ENCODE measurements at regions not wholly inside any gene's neighbourhood (a gene's known extent, or its start where the extent isn't known, plus 50 kb on each side); places are given as distances from the start of the nearest gene placed in this dataset.

GRCh38 chr15:91521548-91521947 lies 332.0 kb upstream of the SLCO3A1 start:
- peak; percentile 12 for DNase-seq
- H4K20me1 ChIP-seq (ENCODE audit: insufficient read depth) = no peaks in the 10 kb centered on the region
- H3K27ac ChIP-seq = peak overlapping the region; percentile 67
- H3K4me3 ChIP-seq = no peak overlapping the region
- no peaks in the 10 kb centered on the region for H3K9me3 ChIP-seq (ENCODE audit: low read depth)
- no peaks in the 10 kb centered on the region for H3K79me2 ChIP-seq (ENCODE audit: insufficient read depth)
- TF ChIP-seq EZH2phosphoT487 (IDR thresholded peaks at IDR 0.05; ENCODE audit: insufficient read depth, low read depth) = no peak
- no peak for TF ChIP-seq EZH2 (IDR thresholded peaks at IDR 0.05; ENCODE audit: insufficient read depth, poor library complexity, severe bottlenecking)
- peak overlapping the region; percentile 40; the same call in 1 of the 2 replicates for H3K9ac ChIP-seq
- H2AFZ ChIP-seq = no peak overlapping the region
- peaks cover 23% of the 10 kb centered on the region for H3F3A ChIP-seq (ENCODE audit: insufficient read depth)
- 51 to 52% methylated on average over 9 of the region's 9 CpGs for WGBS, 2 experiments (ENCODE audit: low coverage in 1 of 2, low lambda C conversion rate in 2 of 2, missing lambda C conversion rate in 2 of 2)
- H3K9me2 ChIP-seq (ENCODE audit: insufficient read depth) = no peaks in the 10 kb centered on the region
- H3K4me1 ChIP-seq (ENCODE audit: insufficient read depth) = peaks cover 39% of the 10 kb centered on the region
- peak overlapping the region; percentile 51 for H3K4me2 ChIP-seq (ENCODE audit: unreplicated experiment)
- H3K27me3 ChIP-seq (replicated peaks; ENCODE audit: insufficient read depth) = peaks cover 4% of the 10 kb centered on the region; the same call in 1 of the 2 replicates
- no peaks in the 10 kb centered on the region for H3K36me3 ChIP-seq (ENCODE audit: low read depth)
- in situ Hi-C loops (cut with MboI) = no loop called here

GRCh38 chr15:91521996-91522395 lies 331.5 kb upstream of the SLCO3A1 start:
- 4 to 5% methylated on average over 2 of the region's 2 CpGs for WGBS, 2 experiments (ENCODE audit: low coverage in 1 of 2, low lambda C conversion rate in 2 of 2, missing lambda C conversion rate in 2 of 2)
- no peaks in the 10 kb centered on the region for H3K79me2 ChIP-seq (ENCODE audit: insufficient read depth)
- DNase-seq = peak; percentile 85
- no peak overlapping the region for H2AFZ ChIP-seq
- peaks cover 7% of the 10 kb centered on the region; the same call in 1 of the 2 replicates for H3K27me3 ChIP-seq (replicated peaks; ENCODE audit: insufficient read depth)
- peak overlapping the region; percentile 51 for H3K4me2 ChIP-seq (ENCODE audit: unreplicated experiment)
- H3K27ac ChIP-seq = peak overlapping the region; percentile 67
- peak; percentile 99 for TF ChIP-seq EZH2phosphoT487 (IDR thresholded peaks at IDR 0.05; ENCODE audit: insufficient read depth, low read depth)
- no peak for TF ChIP-seq EZH2 (IDR thresholded peaks at IDR 0.05; ENCODE audit: insufficient read depth, poor library complexity, severe bottlenecking)
- H4K20me1 ChIP-seq (ENCODE audit: insufficient read depth) = no peaks in the 10 kb centered on the region
- peak overlapping the region; percentile 23; the same call in 1 of the 2 replicates for H3K4me3 ChIP-seq
- peaks cover 38% of the 10 kb centered on the region for H3K4me1 ChIP-seq (ENCODE audit: insufficient read depth)
- H3K9me3 ChIP-seq (ENCODE audit: low read depth) = no peaks in the 10 kb centered on the region
- H3K9me2 ChIP-seq (ENCODE audit: insufficient read depth) = no peaks in the 10 kb centered on the region
- in situ Hi-C loops (cut with MboI) = no loop called here
- no peaks in the 10 kb centered on the region for H3K36me3 ChIP-seq (ENCODE audit: low read depth)
- H3F3A ChIP-seq (ENCODE audit: insufficient read depth) = peaks cover 23% of the 10 kb centered on the region
- peak overlapping the region; percentile 40 for H3K9ac ChIP-seq

DNA sequence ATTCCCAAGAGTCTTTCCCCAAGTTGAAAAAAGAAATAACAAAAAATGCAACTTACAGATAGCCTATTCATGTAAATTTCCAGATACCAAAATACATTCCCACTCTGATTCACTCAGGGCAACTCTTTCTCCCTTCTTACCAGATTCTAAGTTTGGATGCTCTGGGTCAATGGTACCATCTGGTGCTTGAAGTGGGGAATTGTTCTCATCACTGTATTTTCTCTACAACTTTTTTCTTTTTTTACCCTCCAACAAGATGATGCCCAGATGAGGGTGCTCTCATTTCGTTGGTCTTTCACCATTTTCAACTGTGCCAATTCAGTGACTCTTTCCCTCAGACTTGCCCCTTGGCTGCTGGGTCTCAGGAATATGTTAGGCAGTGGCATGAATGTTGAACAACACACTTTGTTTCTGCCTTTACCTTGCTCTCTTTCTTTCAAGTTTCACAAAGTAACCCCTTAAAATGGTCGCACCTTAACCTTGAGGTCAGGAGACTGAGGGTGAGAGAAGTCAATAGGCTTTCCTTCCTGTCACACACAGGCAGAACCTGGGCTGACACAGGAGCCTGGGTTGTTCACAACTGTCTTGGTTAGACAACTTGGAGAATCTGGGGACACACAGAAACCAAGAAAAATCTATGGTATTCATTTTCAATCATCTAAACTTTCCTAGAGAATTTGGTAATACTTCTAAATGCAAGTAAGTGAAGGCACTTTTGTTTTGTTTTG lies 330.7 kb upstream of the SLCO3A1 start:
- H3F3A ChIP-seq (ENCODE audit: insufficient read depth) = peaks cover 23% of the 10 kb centered on the region
- H3K27ac ChIP-seq = peak overlapping the region; percentile 67
- peaks cover 31% of the 10 kb centered on the region for H3K4me1 ChIP-seq (ENCODE audit: insufficient read depth)
- H3K36me3 ChIP-seq (ENCODE audit: low read depth) = no peaks in the 10 kb centered on the region
- TF ChIP-seq EZH2phosphoT487 (IDR thresholded peaks at IDR 0.05; ENCODE audit: insufficient read depth, low read depth) = no peak
- no peak for TF ChIP-seq EZH2 (IDR thresholded peaks at IDR 0.05; ENCODE audit: insufficient read depth, poor library complexity, severe bottlenecking)
- DNase-seq = peak; percentile 79
- H4K20me1 ChIP-seq (ENCODE audit: insufficient read depth) = no peaks in the 10 kb centered on the region
- 51 to 54% methylated on average over 2 of the region's 2 CpGs for WGBS, 2 experiments (ENCODE audit: low coverage in 1 of 2, low lambda C conversion rate in 2 of 2, missing lambda C conversion rate in 2 of 2)
- H2AFZ ChIP-seq = no peak overlapping the region
- H3K27me3 ChIP-seq (replicated peaks; ENCODE audit: insufficient read depth) = peaks cover 12% of the 10 kb centered on the region
- H3K9me2 ChIP-seq (ENCODE audit: insufficient read depth) = no peaks in the 10 kb centered on the region
- peak overlapping the region; percentile 23; the same call in 1 of the 2 replicates for H3K4me3 ChIP-seq
- peak overlapping the region; percentile 43 for H3K4me2 ChIP-seq (ENCODE audit: unreplicated experiment)
- H3K79me2 ChIP-seq (ENCODE audit: insufficient read depth) = no peaks in the 10 kb centered on the region
- no peak overlapping the region; the same call in 1 of the 2 replicates for H3K9ac ChIP-seq
- H3K9me3 ChIP-seq (ENCODE audit: low read depth) = no peaks in the 10 kb centered on the region
- in situ Hi-C loops (cut with MboI) = no loop called here

GRCh38 chr15:91523596-91523995 lies 329.9 kb upstream of the SLCO3A1 start:
- in situ Hi-C loops (cut with MboI) = no loop called here
- H3K27ac ChIP-seq = no peak overlapping the region
- no peaks in the 10 kb centered on the region for H3K9me2 ChIP-seq (ENCODE audit: insufficient read depth)
- H3K9ac ChIP-seq = no peak overlapping the region
- no peak overlapping the region for H2AFZ ChIP-seq
- no peak for TF ChIP-seq EZH2 (IDR thresholded peaks at IDR 0.05; ENCODE audit: insufficient read depth, poor library complexity, severe bottlenecking)
- peaks cover 23% of the 10 kb centered on the region for H3F3A ChIP-seq (ENCODE audit: insufficient read depth)
- H3K4me1 ChIP-seq (ENCODE audit: insufficient read depth) = peaks cover 25% of the 10 kb centered on the region
- no peak for DNase-seq
- H3K9me3 ChIP-seq (ENCODE audit: low read depth) = no peaks in the 10 kb centered on the region
- H3K4me2 ChIP-seq (ENCODE audit: unreplicated experiment) = no peak overlapping the region
- H4K20me1 ChIP-seq (ENCODE audit: insufficient read depth) = no peaks in the 10 kb centered on the region
- no peak overlapping the region for H3K4me3 ChIP-seq
- peaks cover 19% of the 10 kb centered on the region for H3K27me3 ChIP-seq (replicated peaks; ENCODE audit: insufficient read depth)
- no peaks in the 10 kb centered on the region for H3K79me2 ChIP-seq (ENCODE audit: insufficient read depth)
- 62 to 69% methylated on average over 1 of the region's 1 CpG for WGBS, 2 experiments (ENCODE audit: low coverage in 1 of 2, low lambda C conversion rate in 2 of 2, missing lambda C conversion rate in 2 of 2)
- H3K36me3 ChIP-seq (ENCODE audit: low read depth) = no peaks in the 10 kb centered on the region
